B cell (primary cell): ENCODE measurements at regions not wholly inside any gene's neighbourhood (a gene's known extent, or its start where the extent isn't known, plus 50 kb on each side); places are given as distances from the start of the nearest gene placed in this dataset.

Experiments
- ATAC-seq: fragments of 200-7000 bp; cut with Tn5 transposase; one replicate; pipeline ENCODE4 v1.10.0; 2021; ENCODE audit warnings: low read depth, mild to moderate bottlenecking, moderate number of reproducible peaks, moderate library complexity
- CTCF ChIA-PET: fragments of 350-600 bp; sonication (Branson Sonifier 250); formaldehyde crosslinking; loops from one replicate; lab custom pipeline; 2021; ENCODE audit warnings: antibody characterized with exemption, inconsistent platforms; lab: Charles Lee
- POLR2A ChIA-PET: fragments of 350-600 bp; sonication (Branson Sonifier 250); formaldehyde crosslinking; loops from one replicate; lab custom pipeline; 2021; ENCODE audit warnings: antibody characterized with exemption; lab: Charles Lee
- DNase-seq: peaks from one replicate; pipeline ENCODE4 v3.0.0; 2013
- H2AFZ ChIP-seq: 2 replicates; pipeline ENCODE4 v1.6.1; 2012; ENCODE audit warnings: mild to moderate bottlenecking, low read depth, low read length; ENCODE audit not compliant: insufficient read depth, poor library complexity, severe bottlenecking
- H3K27ac ChIP-seq, 2 donors: 1 replicate in 1 of 2; 2 replicates in 1 of 2; pipeline ENCODE4 v1.5.1; 2012 to 2013; ENCODE audit warnings: low read length in 2 of 2, mild to moderate bottlenecking in 2 of 2, moderate library complexity in 1 of 2
- H3K27me3 ChIP-seq, 4 experiments: fragments of 200-600 bp in 1 of 4; sonication (generic) in 1 of 4; replicated peaks in 1 of 4; 1 replicate in 2 of 4; 2 replicates in 2 of 4; pipeline versions ENCODE4 v1.6.1 to v1.7.0; 2013 to 2016; ENCODE audit warnings: low read length in 3 of 4, mild to moderate bottlenecking in 2 of 4, mixed read lengths in 1 of 4, moderate library complexity in 1 of 4; ENCODE audit not compliant: insufficient read depth in 4 of 4, control insufficient read depth in 3 of 4; ENCODE audit errors: control extremely low read depth in 1 of 4
- H3K36me3 ChIP-seq, 2 experiments: replicated peaks in 1 of 2; 1 replicate in 1 of 2; 2 replicates in 1 of 2; pipeline versions ENCODE4 v1.6.1 to v1.7.1; 2013; ENCODE audit warnings: low read length in 1 of 2; ENCODE audit not compliant: insufficient read depth in 2 of 2, control insufficient read depth in 1 of 2; ENCODE audit errors: control extremely low read depth in 1 of 2, extremely low read depth in 1 of 2
- H3K4me1 ChIP-seq, 2 donors: fragments of 200-600 bp in 1 of 2; sonication (generic) in 1 of 2; 1 replicate in 1 of 2; 2 replicates in 1 of 2; pipeline versions ENCODE4 v1.5.1 to v1.6.1; 2013 to 2017; ENCODE audit warnings: low read length in 2 of 2; ENCODE audit not compliant: control insufficient read depth in 2 of 2, insufficient read depth in 2 of 2
- H3K4me2 ChIP-seq: replicated peaks from 2 replicates; pipeline ENCODE3; 2012; ENCODE audit warnings: mild to moderate bottlenecking, low read depth, low read length; ENCODE audit not compliant: poor library complexity, severe bottlenecking
- H3K4me3 ChIP-seq, 5 experiments: fragments of 200-600 bp in 1 of 5; sonication (generic) in 1 of 5; 1 replicate in 3 of 5; 2 replicates in 2 of 5; pipeline versions ENCODE4 v1.5.1 to v1.7.0; 2011 to 2016; ENCODE audit warnings: low read length in 4 of 5, mild to moderate bottlenecking in 4 of 5, low read depth in 2 of 5, control low read depth in 1 of 5, moderate library complexity in 1 of 5; ENCODE audit not compliant: insufficient read depth in 1 of 5; ENCODE audit errors: control extremely low read depth in 1 of 5, extremely low read depth in 1 of 5
- H3K79me2 ChIP-seq: fragments of 200-600 bp; sonication (generic); one replicate; pipeline ENCODE4 v1.6.0; 2016; ENCODE audit warnings: low read length; ENCODE audit not compliant: control insufficient read depth, insufficient read depth
- H3K9ac ChIP-seq: fragments of 200-600 bp; sonication (generic); 2 replicates; pipeline ENCODE4 v1.6.1; 2017; ENCODE audit warnings: mild to moderate bottlenecking, low read length, moderate library complexity
- H3K9me3 ChIP-seq, 3 donors: one replicate each; pipeline versions ENCODE4 v1.6.1 to v1.7.1; 2013; ENCODE audit warnings: low read length in 2 of 3; ENCODE audit not compliant: control insufficient read depth in 2 of 3, insufficient read depth in 1 of 3; ENCODE audit errors: control extremely low read depth in 1 of 3
- H4K20me1 ChIP-seq: 2 replicates; pipeline ENCODE4 v1.6.0; 2012; ENCODE audit warnings: mild to moderate bottlenecking, low read length; ENCODE audit not compliant: insufficient read depth, control insufficient read depth, poor library complexity, severe bottlenecking
- H3K27ac Mint-ChIP-seq: one replicate; pipeline ENCODE4 v1.8.0; 2021; ENCODE audit warnings: mixed read lengths
- H3K27me3 Mint-ChIP-seq: one replicate; pipeline ENCODE4 v1.8.0; 2021; ENCODE audit warnings: mixed read lengths
- H3K4me1 Mint-ChIP-seq: one replicate; pipeline ENCODE4 v1.8.0; 2021; ENCODE audit warnings: mixed read lengths
- H3K4me3 Mint-ChIP-seq: one replicate; pipeline ENCODE4 v1.8.0; 2021; ENCODE audit warnings: mixed read lengths
- H3K9me3 Mint-ChIP-seq: one replicate; pipeline ENCODE4 v1.8.0; 2022; ENCODE audit warnings: mixed read lengths; ENCODE audit not compliant: insufficient read depth
- CTCF ChIP-seq: fragments of 200-600 bp; IDR thresholded peaks from one replicate; pipeline ENCODE4 v1.8.0; 2022; ENCODE audit warnings: antibody characterized with exemption, mild to moderate bottlenecking
- EZH2 ChIP-seq: IDR thresholded peaks from 2 replicates; pipeline ENCODE4 v1.6.1; 2012; ENCODE audit warnings: borderline replicate concordance, low read depth, mild to moderate bottlenecking, moderate library complexity, low read length; ENCODE audit not compliant: insufficient read depth, poor library complexity, severe bottlenecking
- WGBS: methylation state at CpG from one replicate; pipeline ENCODE4 v1.1.5; 2013; ENCODE audit warnings: missing lambda C conversion rate; ENCODE audit not compliant: insufficient coverage; 5-methylcytosine and 5-hydroxymethylcytosine counted together
- intact Hi-C: fragments of 100-400 bp; cut with micrococcal nuclease; formaldehyde crosslinking; loops from one replicate; pipeline ENCODE4 v1.10.0; 2022

GRCh38 chr3:165336786-165337185, 140.6 kb upstream of the SLITRK3 start:
- POLR2A ChIA-PET, result no interaction called here
- intact Hi-C loops, result no loop called here

More at GRCh38 chr3:165336786-165337185, 140.6 kb upstream of the SLITRK3 start:
- no peaks in the 10 kb centered on the region for H3K27me3 ChIP-seq
- H4K20me1 ChIP-seq, result no peaks in the 10 kb centered on the region
- no peak overlapping the region for H3K27ac ChIP-seq
- WGBS, result no CpG with 5 or more reads among the region's 1 CpG
- H3K27me3 Mint-ChIP-seq, result no peaks in the 10 kb centered on the region
- no peak overlapping the region for H3K4me3 Mint-ChIP-seq
- H3K4me2 ChIP-seq, result no peak overlapping the region
- no peak overlapping the region for H2AFZ ChIP-seq
- DNase-seq (no peak), ATAC-seq (no peak)
- no peaks in the 10 kb centered on the region for H3K36me3 ChIP-seq
- CTCF ChIA-PET, result no interaction called here
- H3K9me3 Mint-ChIP-seq, result no peaks in the 10 kb centered on the region
- H3K9me3 ChIP-seq, result no peaks in the 10 kb centered on the region
- no peaks in the 10 kb centered on the region for H3K4me1 ChIP-seq
- TF ChIP-seq CTCF, result no peak
- no peak for TF ChIP-seq EZH2
- no peak overlapping the region for H3K27ac Mint-ChIP-seq
- H3K79me2 ChIP-seq, result no peaks in the 10 kb centered on the region
- H3K4me3 ChIP-seq, result no peak overlapping the region
- no peak overlapping the region for H3K9ac ChIP-seq
- no peaks in the 10 kb centered on the region for H3K4me1 Mint-ChIP-seq
